ENCODE measurements at regions not wholly inside any gene's neighbourhood (a gene's known extent, or its start where the extent isn't known, plus 50 kb on each side); places are given as distances from the start of the nearest gene placed in this dataset.

- Histone ChIP-seq H3K36me3 (no peaks in the 10 kb centered on the region), H3K27me3 (ENCODE audit: low read depth) (no peaks in the 10 kb centered on the region), H3K27ac (replicated peaks) (no peak overlapping the region), H3K4me3 (no peak overlapping the region), H3K4me1 (no peaks in the 10 kb centered on the region), H3K9me3 (replicated peaks) (no peaks in the 10 kb centered on the region)
- DNase-seq = no peak
- TF ChIP-seq, protein P1, sequence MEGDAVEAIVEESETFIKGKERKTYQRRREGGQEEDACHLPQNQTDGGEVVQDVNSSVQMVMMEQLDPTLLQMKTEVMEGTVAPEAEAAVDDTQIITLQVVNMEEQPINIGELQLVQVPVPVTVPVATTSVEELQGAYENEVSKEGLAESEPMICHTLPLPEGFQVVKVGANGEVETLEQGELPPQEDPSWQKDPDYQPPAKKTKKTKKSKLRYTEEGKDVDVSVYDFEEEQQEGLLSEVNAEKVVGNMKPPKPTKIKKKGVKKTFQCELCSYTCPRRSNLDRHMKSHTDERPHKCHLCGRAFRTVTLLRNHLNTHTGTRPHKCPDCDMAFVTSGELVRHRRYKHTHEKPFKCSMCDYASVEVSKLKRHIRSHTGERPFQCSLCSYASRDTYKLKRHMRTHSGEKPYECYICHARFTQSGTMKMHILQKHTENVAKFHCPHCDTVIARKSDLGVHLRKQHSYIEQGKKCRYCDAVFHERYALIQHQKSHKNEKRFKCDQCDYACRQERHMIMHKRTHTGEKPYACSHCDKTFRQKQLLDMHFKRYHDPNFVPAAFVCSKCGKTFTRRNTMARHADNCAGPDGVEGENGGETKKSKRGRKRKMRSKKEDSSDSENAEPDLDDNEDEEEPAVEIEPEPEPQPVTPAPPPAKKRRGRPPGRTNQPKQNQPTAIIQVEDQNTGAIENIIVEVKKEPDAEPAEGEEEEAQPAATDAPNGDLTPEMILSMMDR (IDR thresholded peaks at IDR 0.05; ENCODE audit: borderline replicate concordance) = no peak
- intact Hi-C loops (cut with micrococcal nuclease) = no loop called here
Observed at GRCh38 chr22:26921726-26922125, 264.3 kb downstream of the MIAT start.

DNA sequence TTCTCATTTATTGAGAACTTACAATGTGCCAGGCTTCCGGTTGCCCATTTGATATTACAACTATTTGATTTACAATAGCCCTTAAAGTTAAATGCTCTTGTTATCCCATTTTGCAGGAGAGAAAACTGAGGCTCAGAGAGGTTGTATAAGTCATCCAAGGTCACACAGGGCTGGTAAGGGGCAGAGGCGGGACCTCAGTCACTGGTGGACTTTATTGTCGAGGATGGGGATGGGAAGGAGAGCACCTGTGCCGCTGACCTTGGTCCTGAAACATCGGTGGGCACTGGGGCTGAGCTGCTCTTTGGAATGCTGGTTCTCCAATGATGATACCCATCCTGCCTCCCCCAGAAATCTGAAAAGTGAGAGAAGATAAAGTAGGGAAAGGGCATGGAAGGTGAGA, 265.4 kb downstream of the MIAT start:
- H3K27ac ChIP-seq (replicated peaks) = no peak overlapping the region
- TF ChIP-seq, protein P1 (IDR thresholded peaks at IDR 0.05; ENCODE audit: borderline replicate concordance) = no peak
- no peak for DNase-seq
- peaks cover 5% of the 10 kb centered on the region for H3K27me3 ChIP-seq (ENCODE audit: low read depth)
- no peaks in the 10 kb centered on the region for H3K4me1 ChIP-seq
- H3K36me3 ChIP-seq = no peaks in the 10 kb centered on the region
- intact Hi-C loops (cut with micrococcal nuclease) = no loop called here
- H3K9me3 ChIP-seq (replicated peaks) = no peaks in the 10 kb centered on the region
- H3K4me3 ChIP-seq = no peak overlapping the region

- H3K4me1 ChIP-seq = no peaks in the 10 kb centered on the region
- TF ChIP-seq, protein P1 (IDR thresholded peaks at IDR 0.05; ENCODE audit: borderline replicate concordance) = no peak
- intact Hi-C loops (cut with micrococcal nuclease) = no loop called here
Observed at GRCh38 chr22:26923531-26923930, 266.1 kb downstream of the MIAT start.

GRCh38 chr22:26927821-26928220, 270.4 kb downstream of the MIAT start:
- intact Hi-C loops (cut with micrococcal nuclease) = no loop called here
- H3K4me1 ChIP-seq = no peaks in the 10 kb centered on the region
- no peak overlapping the region for H3K27ac ChIP-seq (replicated peaks)
- H3K9me3 ChIP-seq (replicated peaks) = no peaks in the 10 kb centered on the region
- H3K36me3 ChIP-seq = no peaks in the 10 kb centered on the region
- TF ChIP-seq, protein P1 (IDR thresholded peaks at IDR 0.05; ENCODE audit: borderline replicate concordance) = no peak
- peaks cover 5% of the 10 kb centered on the region for H3K27me3 ChIP-seq (ENCODE audit: low read depth)
- no peak overlapping the region for H3K4me3 ChIP-seq
- DNase-seq = no peak

More at GRCh38 chr22:26923531-26923930, 266.1 kb downstream of the MIAT start:
- H3K27ac ChIP-seq (replicated peaks) = no peak overlapping the region
- no peak for DNase-seq
- no peaks in the 10 kb centered on the region for H3K36me3 ChIP-seq
- H3K27me3 ChIP-seq (ENCODE audit: low read depth) = peaks cover 5% of the 10 kb centered on the region
- H3K4me3 ChIP-seq = no peak overlapping the region
- H3K9me3 ChIP-seq (replicated peaks) = no peaks in the 10 kb centered on the region

GRCh38 chr22:26931471-26931870, 274.1 kb downstream of the MIAT start:
- Histone ChIP-seq H3K27me3 (ENCODE audit: low read depth) (peaks cover 13% of the 10 kb centered on the region), H3K4me1 (no peaks in the 10 kb centered on the region), H3K36me3 (no peaks in the 10 kb centered on the region), H3K9me3 (replicated peaks) (no peaks in the 10 kb centered on the region), H3K4me3 (no peak overlapping the region), H3K27ac (replicated peaks) (no peak overlapping the region)
- DNase-seq = no peak
- TF ChIP-seq, protein P1 (IDR thresholded peaks at IDR 0.05; ENCODE audit: borderline replicate concordance) = no peak
- intact Hi-C loops (cut with micrococcal nuclease) = no loop called here

Data from left ventricle myocardium inferior (tissue), 1 donor.